Kidney tubule cell (primary cell): ENCODE measurements at regions not wholly inside any gene's neighbourhood (a gene's known extent, or its start where the extent isn't known, plus 50 kb on each side); places are given as distances from the start of the nearest gene placed in this dataset.
A peak's percentile ranks its signal among the peaks of the same experiment; 100 is the strongest.
"Not testable (repeated sequence)": the region's sequence is repeated elsewhere in the genome, so short reads cannot be mapped to it uniquely, and the experiment has no call there.

ENCODE experiments used
- DNase-seq: peaks from one replicate; pipeline ENCODE4 v3.0.0-alpha.2; 2018; ENCODE audit warnings: low spot score

- DNase-seq = peak; percentile 49
These were observed 53.6 kb downstream of the ARF6 start for GRCh38 chr14:49946320-49947141.

GRCh38 chr14:49947506-49947905 is 54.6 kb downstream of the ARF6 start:
- DNase-seq = no peak

DNA sequence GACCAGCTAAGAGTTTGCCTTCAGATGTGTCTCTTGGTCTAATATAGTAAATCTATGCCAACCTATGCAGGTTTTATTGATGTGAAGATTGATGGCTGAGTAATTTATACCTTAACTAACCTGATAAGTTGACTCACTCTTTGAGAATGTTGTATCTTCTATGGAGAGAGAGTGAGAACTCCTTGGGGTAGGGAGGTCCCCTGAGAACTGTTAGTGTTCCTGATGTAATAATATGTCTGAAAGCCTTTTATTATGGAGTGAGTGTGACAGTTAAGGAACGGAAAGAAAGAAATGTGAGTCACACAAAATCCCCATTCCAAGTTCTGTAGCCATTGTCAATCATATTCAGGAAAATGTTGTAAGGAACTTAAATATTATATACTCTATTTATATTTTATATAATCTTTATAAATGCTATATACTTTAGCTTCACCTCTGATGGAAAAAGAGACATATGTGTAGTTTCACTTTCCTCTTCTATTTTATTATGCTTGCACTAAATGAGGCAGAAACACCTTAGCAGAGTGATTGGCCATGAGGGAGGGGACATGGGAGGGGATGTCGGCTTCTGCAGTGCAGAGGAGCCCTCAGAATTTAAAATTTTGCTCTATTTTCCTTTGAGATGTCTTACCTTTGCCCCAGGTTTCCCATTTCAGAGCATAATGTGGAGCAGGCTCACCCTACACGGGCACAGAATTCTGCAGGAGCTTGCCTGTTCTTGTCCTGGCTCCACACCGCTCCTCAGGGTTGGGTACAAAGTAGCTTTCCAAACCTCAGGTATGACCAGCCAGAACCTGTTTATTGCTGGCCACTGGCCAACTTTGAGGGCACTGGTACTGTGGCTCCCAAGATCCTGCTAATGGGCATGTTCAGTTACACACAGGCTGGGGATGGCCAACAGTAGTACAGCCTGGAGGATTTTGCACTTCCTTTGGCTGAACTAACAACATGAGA is 57.7 kb downstream of the ARF6 start:
- peak; percentile 76 for DNase-seq

GRCh38 chr14:49951229-49951607 is 58.3 kb downstream of the ARF6 start:
- DNase-seq = no peak

DNA sequence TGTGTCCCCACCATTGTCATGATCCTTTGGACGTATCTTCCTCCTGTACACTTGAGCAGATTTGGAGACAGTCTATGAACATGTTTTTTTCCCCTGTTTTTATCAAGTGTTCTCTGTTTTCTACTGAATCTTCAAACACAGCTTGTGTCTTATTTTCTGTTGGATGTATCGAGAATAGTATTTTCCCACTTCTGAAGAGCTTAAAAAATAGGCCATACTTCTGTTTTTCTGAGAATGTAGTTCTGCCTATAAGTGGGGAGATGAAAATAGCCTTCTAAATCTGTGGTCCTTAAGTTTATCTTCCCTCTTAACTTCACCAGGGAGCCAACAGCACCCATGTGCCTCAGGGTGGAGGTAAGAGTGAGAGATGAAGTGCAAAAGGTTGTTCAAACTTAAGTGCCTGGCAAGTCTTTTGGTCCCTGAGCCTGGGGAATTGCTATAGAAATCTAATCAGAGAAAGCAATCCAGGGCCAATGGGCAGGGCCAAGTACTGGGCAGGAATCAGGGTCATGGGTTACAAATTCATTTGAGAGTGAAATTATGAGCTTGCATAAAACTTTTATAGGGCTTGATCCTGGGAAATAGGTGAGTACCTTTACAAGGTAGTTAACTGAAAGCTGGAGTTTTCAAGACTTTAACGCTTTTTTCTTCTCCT is 58.9 kb downstream of the ARF6 start:
- no peak for DNase-seq

DNA sequence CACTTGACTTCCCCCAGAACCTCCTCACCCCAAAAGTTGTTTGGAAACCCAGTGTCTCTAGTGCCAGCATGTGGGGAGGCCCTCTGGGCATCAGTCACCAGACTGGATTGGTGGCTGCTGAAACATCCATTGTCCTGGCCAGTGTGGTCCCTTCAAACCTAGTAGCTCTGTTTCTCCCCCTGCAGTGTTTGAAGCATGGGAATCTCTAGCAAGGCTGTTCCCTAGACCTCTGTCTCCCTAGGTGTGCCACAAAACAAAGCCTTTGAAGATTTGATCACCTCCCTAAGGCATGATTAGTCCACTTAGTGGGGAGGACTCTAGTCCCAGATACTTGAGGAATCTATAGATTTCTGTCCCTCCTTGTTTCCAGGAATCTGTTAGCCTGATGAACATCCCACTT is 60.3 kb downstream of the ARF6 start:
- no peak for DNase-seq

DNA sequence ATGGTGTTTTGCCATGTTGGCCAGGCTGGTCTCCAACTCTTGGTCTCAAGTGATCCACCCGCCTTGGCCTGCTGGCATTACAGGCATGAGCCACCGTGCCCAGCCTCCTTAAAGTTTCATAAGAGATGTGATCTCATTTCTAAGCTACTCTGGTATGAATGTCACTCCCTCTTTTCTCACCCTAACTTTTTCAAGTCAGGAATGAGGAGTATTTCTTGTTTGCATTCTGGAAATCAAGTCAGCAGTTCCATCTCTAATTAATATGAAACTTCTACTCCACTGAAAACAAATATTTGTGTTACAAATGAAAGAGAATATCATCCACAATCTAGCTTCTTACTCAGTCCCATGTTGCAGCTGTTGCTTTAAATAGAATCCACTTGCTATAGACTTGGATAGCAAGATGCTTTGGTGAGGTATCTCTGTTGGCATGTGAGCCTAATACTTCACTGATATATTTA is 61.3 kb downstream of the ARF6 start:
- DNase-seq = peak; percentile 75

DNA sequence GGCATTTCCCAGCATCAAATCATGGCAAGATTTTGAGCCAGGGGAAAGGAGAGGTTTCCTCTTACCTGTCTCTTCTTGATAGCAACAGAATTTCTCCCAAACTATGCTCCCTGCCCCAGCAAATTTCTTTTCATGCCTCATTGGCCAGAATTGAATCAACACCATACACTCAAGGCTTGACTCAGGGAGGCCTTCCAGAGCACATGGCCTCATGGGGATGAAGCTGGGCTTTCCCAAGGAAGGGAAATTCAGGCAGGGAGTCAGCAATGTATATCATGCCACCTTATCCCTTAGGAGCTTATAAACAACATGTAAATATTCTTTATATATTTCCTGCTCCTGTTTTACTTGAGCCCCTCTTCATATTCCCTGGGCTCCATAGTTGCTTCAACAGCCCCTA is 62.1 kb downstream of the ARF6 start:
- DNase-seq = peak; percentile 78

GRCh38 chr14:49957089-49957852 is 64.4 kb downstream of the ARF6 start:
- DNase-seq = no peak

GRCh38 chr14:49959822-49960408 is 67.0 kb downstream of the ARF6 start:
- peak; percentile 98 for DNase-seq

DNA sequence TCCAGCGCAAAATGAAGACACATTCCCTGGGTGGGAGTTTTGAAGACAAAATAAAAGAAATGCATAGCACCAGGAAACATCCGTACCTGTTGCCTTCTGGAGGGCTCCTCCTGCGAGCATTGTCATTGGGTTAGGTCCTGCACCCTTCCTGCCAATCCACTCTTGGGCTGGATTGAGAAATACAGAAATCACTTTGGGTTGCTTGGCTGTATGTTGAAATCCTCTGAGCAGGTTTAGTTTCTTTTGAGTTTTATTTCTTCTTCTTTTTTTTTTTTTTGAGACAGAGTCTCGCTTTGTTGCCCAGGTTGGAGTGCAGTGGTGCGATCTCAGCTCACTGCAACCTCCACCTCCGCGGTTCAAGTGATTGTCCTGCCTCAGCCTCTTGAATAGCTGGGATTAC is 67.6 kb downstream of the ARF6 start:
- no peak for DNase-seq

GRCh38 chr14:49961270-49962222 is 68.7 kb downstream of the ARF6 start:
- peak; percentile 72 for DNase-seq

DNA sequence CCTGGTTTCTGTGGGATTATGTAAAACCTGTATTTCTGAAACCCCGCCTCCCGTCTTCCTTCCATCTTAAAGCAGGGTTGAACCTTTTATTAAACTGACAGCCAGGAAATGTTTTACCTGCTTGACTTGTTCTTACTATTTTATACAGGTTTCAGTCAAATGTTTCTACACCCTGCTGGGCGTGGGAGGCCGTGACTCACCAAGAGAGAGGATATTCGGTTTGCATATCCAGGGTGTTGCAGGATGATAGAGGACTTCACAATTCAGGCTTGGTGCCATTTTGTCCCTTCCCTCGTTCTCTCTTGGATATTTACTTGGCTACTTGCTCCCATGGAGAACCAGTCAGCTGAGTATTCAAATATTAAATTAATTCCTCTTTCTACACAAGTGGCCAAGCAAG is 69.7 kb downstream of the ARF6 start:
- DNase-seq = peak; percentile 92

DNA sequence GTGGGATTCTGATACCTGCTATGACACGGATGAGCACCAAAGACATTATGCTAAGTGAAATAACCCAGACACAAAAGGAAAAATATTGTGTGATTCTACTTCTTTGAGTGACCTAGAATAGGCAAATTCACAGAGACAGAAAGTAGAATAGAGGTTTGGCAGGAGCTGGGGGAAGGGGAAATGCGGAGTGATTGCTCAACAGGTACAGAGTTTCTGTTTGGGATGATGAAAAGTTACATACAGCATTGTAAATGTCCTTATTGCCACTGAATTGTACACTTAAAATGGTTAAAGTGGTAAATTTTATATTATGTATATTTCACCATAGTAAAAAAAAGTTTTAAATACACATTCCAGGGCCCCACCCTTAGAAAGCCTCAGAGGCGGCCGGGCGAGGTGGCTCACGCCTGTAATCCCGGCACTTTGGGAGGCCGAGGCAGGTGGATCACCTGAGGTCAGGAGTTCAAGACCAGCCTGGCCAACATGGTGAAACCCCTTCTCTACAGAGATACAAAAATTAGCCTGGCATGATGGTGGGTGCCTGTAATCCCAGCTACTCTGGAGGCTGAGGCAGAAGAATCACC is 72.3 kb downstream of the ARF6 start:
- DNase-seq = not testable (repeated sequence)

DNA sequence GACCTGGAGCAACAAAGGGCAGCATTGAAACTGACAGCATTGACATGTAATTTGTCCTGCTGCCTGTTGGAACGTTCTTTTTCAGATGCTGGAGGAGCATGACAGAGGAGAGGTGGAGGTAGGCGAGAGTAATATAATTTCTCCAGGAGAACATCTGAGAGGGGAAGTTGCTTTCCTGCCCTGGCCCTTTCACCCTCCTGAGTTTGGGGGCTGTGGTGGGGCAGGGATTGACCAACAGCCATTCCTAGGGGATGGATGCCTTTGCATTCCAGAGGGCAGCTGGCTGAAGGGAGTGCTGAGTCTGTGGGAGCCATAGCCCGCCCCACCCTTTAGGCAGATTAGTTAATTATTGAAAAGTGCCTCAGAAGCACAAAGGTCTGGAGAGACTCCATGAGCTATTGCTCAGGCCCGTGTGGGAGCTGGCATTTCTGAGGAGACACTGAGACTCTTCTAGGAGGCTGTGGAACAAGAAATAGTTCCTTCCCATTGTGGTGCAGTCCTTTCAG is 73.5 kb downstream of the ARF6 start:
- DNase-seq = peak; percentile 93

DNA sequence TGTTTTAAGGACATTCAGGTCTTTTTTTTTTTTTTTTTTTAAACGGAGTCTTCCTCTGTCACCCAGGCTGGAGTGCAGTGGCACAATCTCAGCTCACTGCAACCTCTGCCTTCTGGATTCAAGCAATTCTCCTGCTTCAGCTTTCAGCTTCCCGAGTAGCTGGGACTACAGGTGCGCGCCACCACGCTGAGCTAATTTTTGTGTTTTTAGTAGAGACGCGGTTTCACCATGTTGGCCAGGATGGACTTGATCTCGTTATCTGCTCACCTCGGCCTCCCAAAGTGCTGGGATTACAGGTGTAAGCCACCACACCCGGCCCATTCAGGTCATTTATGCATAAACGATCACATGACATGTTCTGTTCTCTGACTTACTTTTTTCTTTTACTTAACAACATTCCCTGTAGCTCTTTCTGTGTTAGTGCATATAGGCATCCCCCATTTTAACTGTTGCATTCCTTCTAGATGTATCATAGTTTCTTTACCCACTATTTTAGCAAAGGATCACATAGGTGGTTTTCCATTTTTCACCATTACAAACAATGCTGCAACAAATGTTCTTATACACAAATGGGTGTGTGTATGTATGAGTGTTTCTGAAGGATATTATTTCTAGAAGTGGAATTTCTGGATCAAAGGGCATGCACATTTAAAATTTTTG is 74.2 kb downstream of the ARF6 start:
- peak; percentile 57 for DNase-seq

GRCh38 chr14:49969961-49970360 is 77.1 kb downstream of the ARF6 start:
- no peak for DNase-seq

DNA sequence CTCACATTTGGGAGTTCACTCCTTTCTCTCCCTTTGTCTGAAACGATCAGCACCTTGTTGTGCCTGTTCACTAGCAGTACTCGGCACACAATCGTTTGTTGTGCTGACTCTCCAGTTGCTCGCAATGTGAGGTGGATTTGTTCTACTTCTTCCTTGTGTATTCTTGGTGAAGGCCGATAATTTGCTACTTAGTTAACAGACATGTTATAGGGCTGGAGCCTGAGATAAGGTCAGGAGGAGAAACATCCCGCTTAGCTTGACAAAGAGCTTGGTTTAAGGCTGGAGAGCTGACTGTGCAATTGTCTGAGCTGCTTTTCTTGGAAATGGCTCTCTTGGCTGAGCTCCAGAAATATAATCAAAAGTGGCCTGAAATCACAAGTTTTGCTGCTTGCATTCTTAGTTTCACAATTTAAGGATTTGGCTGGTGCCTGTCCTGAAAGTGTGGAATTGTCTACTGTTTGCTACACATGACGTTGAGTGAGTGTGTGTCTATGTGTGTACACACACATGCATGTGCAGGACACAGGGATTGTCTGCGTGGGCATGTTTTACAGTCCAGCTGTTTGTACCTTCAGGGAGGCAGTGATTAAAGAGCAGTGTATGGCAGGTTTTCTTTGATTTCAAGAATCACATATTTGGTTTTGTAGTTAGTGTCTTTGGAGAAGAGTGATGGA is 77.7 kb downstream of the ARF6 start:
- DNase-seq = no peak
